OCI-LY3 (cell line): ENCODE measurements at regions not wholly inside any gene's neighbourhood (a gene's known extent, or its start where the extent isn't known, plus 50 kb on each side); places are given as distances from the start of the nearest gene placed in this dataset.

ENCODE experiments used
- H2AFZ ChIP-seq: fragments of 200-600, 300-600 bp; shearing (Covaris generic); 2 replicates; pipeline ENCODE4 v1.6.0; 2014; ENCODE audit warnings: antibody characterized with exemption, low read depth, low read length
- H3K27ac ChIP-seq: fragments of 200-600, 300-600 bp; sonication (generic); 2 replicates; pipeline ENCODE4 v1.5.1; 2014; ENCODE audit warnings: mild to moderate bottlenecking, low read length, moderate library complexity, mixed read lengths
- H3K27me3 ChIP-seq: fragments of 200-600, 300-600 bp; sonication (generic); 2 replicates; pipeline ENCODE4 v1.6.1; 2014; ENCODE audit warnings: low read depth, low read length, mixed read lengths
- H3K36me3 ChIP-seq: fragments of 200-600, 300-600 bp; sonication (generic); replicated peaks from 2 replicates; pipeline ENCODE3; 2014; ENCODE audit warnings: low read depth, low read length, mixed read lengths
- H3K4me1 ChIP-seq: fragments of 300-600, 200-600 bp; sonication (generic); 2 replicates; pipeline ENCODE4 v1.6.1; 2014; ENCODE audit warnings: low read length, mixed read lengths
- H3K4me2 ChIP-seq: fragments of 200-600, 300-600 bp; sonication (generic); 2 replicates; pipeline ENCODE4 v1.6.1; 2014; ENCODE audit warnings: low read length, mixed read lengths
- H3K4me3 ChIP-seq: fragments of 300-600, 200-600 bp; sonication (generic); 2 replicates; pipeline ENCODE4 v1.5.1; 2014; ENCODE audit warnings: antibody characterized with exemption, mild to moderate bottlenecking, low read length, moderate library complexity
- H3K79me2 ChIP-seq: fragments of 300-600, 200-600 bp; shearing (Covaris generic); 2 replicates; pipeline ENCODE4 v1.6.1; 2014; ENCODE audit warnings: mild to moderate bottlenecking, low read length, mixed read lengths
- H3K9ac ChIP-seq: fragments of 300-600, 200-600 bp; shearing (Covaris generic); 2 replicates; pipeline ENCODE4 v1.6.0; 2014; ENCODE audit warnings: mild to moderate bottlenecking, low read length, moderate library complexity
- H3K9me3 ChIP-seq: fragments of 200-600, 300-600 bp; shearing (Covaris generic); 2 replicates; pipeline ENCODE4 v1.6.1; 2014; ENCODE audit warnings: low read length, mixed read lengths; ENCODE audit not compliant: insufficient read depth
- H4K20me1 ChIP-seq: fragments of 200-600, 300-600 bp; sonication (generic); 2 replicates; pipeline ENCODE4 v1.6.1; 2016; ENCODE audit warnings: low read length, mixed read lengths; ENCODE audit not compliant: insufficient read depth
- CTCF ChIP-seq: fragments of 200-600, 300-600 bp; sonication (generic); IDR thresholded peaks from 2 replicates; pipeline ENCODE4 v1.5.1; 2014; ENCODE audit warnings: antibody characterized with exemption, low read length, low read depth
- EZH2phosphoT487 ChIP-seq: fragments of 200-600 bp; shearing (Covaris generic); IDR thresholded peaks from 2 replicates; pipeline ENCODE4 v1.6.1; 2018; ENCODE audit warnings: antibody characterized with exemption, mixed run types, low read depth

GRCh38 chr6:63371104-63371715, 51.4 kb upstream of the LGSN start:
- Histone ChIP-seq H2AFZ (no peak overlapping the region), H3K4me1 (peaks cover 3% of the 10 kb centered on the region)

GRCh38 chr6:63372951-63373533, 53.3 kb upstream of the LGSN start:
- H4K20me1 ChIP-seq: no peaks in the 10 kb centered on the region
- no peak overlapping the region for H3K4me2 ChIP-seq
- H3K4me1 ChIP-seq: peaks cover 14% of the 10 kb centered on the region
- no peak overlapping the region for H3K4me3 ChIP-seq
- no peak overlapping the region for H3K27ac ChIP-seq
- H3K36me3 ChIP-seq: no peaks in the 10 kb centered on the region
- no peaks in the 10 kb centered on the region for H3K79me2 ChIP-seq
- TF ChIP-seq EZH2phosphoT487 (no peak), CTCF (no peak)
- no peak overlapping the region for H2AFZ ChIP-seq
- H3K9ac ChIP-seq: no peak overlapping the region
- H3K27me3 ChIP-seq: peaks cover 34% of the 10 kb centered on the region
- 0 out of 2 replicates have a peak, but pooled peaks cover under 1% of the 10 kb centered on the region for H3K9me3 ChIP-seq

More at GRCh38 chr6:63371104-63371715, 51.4 kb upstream of the LGSN start:
- Histone ChIP-seq H3K4me2 (no peak overlapping the region), H3K36me3 (no peaks in the 10 kb centered on the region), H3K79me2 (no peaks in the 10 kb centered on the region), H3K9me3 (no peaks in the 10 kb centered on the region), H3K4me3 (no peak overlapping the region), H4K20me1 (no peaks in the 10 kb centered on the region), H3K27ac (no peak overlapping the region), H3K27me3 (peaks cover 27% of the 10 kb centered on the region), H3K9ac (no peak overlapping the region)
- no peak for TF ChIP-seq CTCF
- no peak for TF ChIP-seq EZH2phosphoT487

- Histone ChIP-seq H3K4me3 (no peak overlapping the region), H3K4me2 (no peak overlapping the region), H3K9ac (no peak overlapping the region), H3K4me1 (peaks cover under 1% of the 10 kb centered on the region), H3K27ac (no peak overlapping the region), H3K79me2 (no peaks in the 10 kb centered on the region), H4K20me1 (no peaks in the 10 kb centered on the region), H2AFZ (no peak overlapping the region), H3K27me3 (peaks cover 28% of the 10 kb centered on the region), H3K9me3 (no peaks in the 10 kb centered on the region), H3K36me3 (no peaks in the 10 kb centered on the region)
- no peak for TF ChIP-seq CTCF
- no peak for TF ChIP-seq EZH2phosphoT487
Observed at GRCh38 chr6:63389191-63389844, 69.5 kb upstream of the LGSN start.

- no peaks in the 10 kb centered on the region for H3K4me1 ChIP-seq
- H3K9ac ChIP-seq: no peak overlapping the region
- no peak overlapping the region for H3K27ac ChIP-seq
- H3K27me3 ChIP-seq: peaks cover 19% of the 10 kb centered on the region; the same call in 1 of the 2 replicates
- H2AFZ ChIP-seq: no peak overlapping the region
- TF ChIP-seq CTCF (no peak), EZH2phosphoT487 (no peak)
- no peaks in the 10 kb centered on the region for H3K79me2 ChIP-seq
- no peak overlapping the region for H3K4me3 ChIP-seq
- H4K20me1 ChIP-seq: no peaks in the 10 kb centered on the region
- H3K36me3 ChIP-seq: no peaks in the 10 kb centered on the region
- H3K9me3 ChIP-seq: no peaks in the 10 kb centered on the region
- no peak overlapping the region for H3K4me2 ChIP-seq
Observed at GRCh38 chr6:63391203-63391970, 71.6 kb upstream of the LGSN start.
